ENCODE measurements at regions not wholly inside any gene's neighbourhood (a gene's known extent, or its start where the extent isn't known, plus 50 kb on each side); places are given as distances from the start of the nearest gene placed in this dataset.

- DNase-seq = no peak
Observed at GRCh38 chr2:234438305-234438977, 58.4 kb downstream of the ARL4C start.

GRCh38 chr2:234437642-234438304 lies 59.1 kb downstream of the ARL4C start:
- DNase-seq = no peak

GRCh38 chr2:234436482-234436837 lies 60.4 kb downstream of the ARL4C start:
- no peak for DNase-seq

GRCh38 chr2:234435836-234436481 lies 60.9 kb downstream of the ARL4C start:
- DNase-seq = no peak

GRCh38 chr2:234433201-234433600 lies 63.7 kb downstream of the ARL4C start:
- DNase-seq = no peak

GRCh38 chr2:234430871-234431270 lies 66.0 kb downstream of the ARL4C start:
- DNase-seq = no peak

- peak; percentile 59 for DNase-seq
Observed at GRCh38 chr2:234429265-234429664, 67.6 kb downstream of the ARL4C start.

- peak; percentile 61 for DNase-seq
Observed at GRCh38 chr2:234427081-234428061, 69.5 kb downstream of the ARL4C start.

- no peak for DNase-seq
Observed at GRCh38 chr2:234426616-234427015, 70.3 kb downstream of the ARL4C start.

- DNase-seq = peak; percentile 73
Observed at GRCh38 chr2:234425639-234426603, 71.0 kb downstream of the ARL4C start.

- DNase-seq = no peak
Observed at GRCh38 chr2:234423884-234424283, 73.0 kb downstream of the ARL4C start.

- DNase-seq = no peak
Observed at GRCh38 chr2:234422981-234423431, 73.9 kb downstream of the ARL4C start.

- peak; percentile 31 for DNase-seq
Observed at GRCh38 chr2:234422273-234422732, 74.6 kb downstream of the ARL4C start.

GRCh38 chr2:234420408-234420807 lies 76.5 kb downstream of the ARL4C start:
- no peak for DNase-seq

GRCh38 chr2:234419726-234420125 lies 77.2 kb downstream of the ARL4C start:
- no peak for DNase-seq

- no peak for DNase-seq
Observed at GRCh38 chr2:234415706-234416105, 81.2 kb downstream of the ARL4C start.

GRCh38 chr2:234414596-234414995 lies 82.3 kb downstream of the ARL4C start:
- DNase-seq = peak; percentile 88

- DNase-seq = no peak
Observed at GRCh38 chr2:234412726-234413125, 84.2 kb downstream of the ARL4C start.

- DNase-seq = no peak
Observed at GRCh38 chr2:234411793-234412192, 85.1 kb downstream of the ARL4C start.

- DNase-seq = no peak
Observed at GRCh38 chr2:234410526-234410925, 86.4 kb downstream of the ARL4C start.

- DNase-seq = no peak
Observed at GRCh38 chr2:234409590-234409989, 87.3 kb downstream of the ARL4C start.

GRCh38 chr2:234406085-234406484 lies 90.8 kb downstream of the ARL4C start:
- no peak for DNase-seq
